Mesenchymal stem cell (in vitro differentiated cells and primary cell): ENCODE measurements at regions not wholly inside any gene's neighbourhood (a gene's known extent, or its start where the extent isn't known, plus 50 kb on each side); places are given as distances from the start of the nearest gene placed in this dataset.
A peak's percentile ranks its signal among the peaks of the same experiment; 100 is the strongest.

ENCODE experiments used
- DNase-seq: peaks from one replicate; pipeline ENCODE4 v3.0.0-alpha.2; 2013
- H2AFZ ChIP-seq: one replicate; pipeline ENCODE4 v1.6.1; 2013; ENCODE audit warnings: low read depth, mild to moderate bottlenecking, control low read depth, inconsistent platforms, low read length, moderate library complexity
- H2AK5ac ChIP-seq: 2 replicates; pipeline ENCODE4 v1.6.1; 2013; ENCODE audit warnings: low read length, moderate library complexity, mild to moderate bottlenecking, inconsistent platforms; ENCODE audit not compliant: severe bottlenecking
- H2BK120ac ChIP-seq: one replicate; pipeline ENCODE4 v1.6.1; 2013; ENCODE audit warnings: low read depth, mild to moderate bottlenecking, inconsistent platforms, low read length, moderate library complexity
- H2BK12ac ChIP-seq, 2 experiments: one replicate each; pipeline ENCODE4 v1.6.1; 2013; ENCODE audit warnings: inconsistent platforms in 2 of 2, low read length in 2 of 2, mild to moderate bottlenecking in 2 of 2, moderate library complexity in 2 of 2, control low read depth in 1 of 2
- H2BK15ac ChIP-seq: one replicate; pipeline ENCODE4 v1.6.1; 2013; ENCODE audit warnings: mild to moderate bottlenecking, low read depth, inconsistent platforms; ENCODE audit not compliant: poor library complexity, severe bottlenecking
- H2BK5ac ChIP-seq: 2 replicates; pipeline ENCODE4 v1.6.1; 2013; ENCODE audit warnings: low read depth, mild to moderate bottlenecking, low read length, control low read depth, inconsistent platforms; ENCODE audit not compliant: poor library complexity, severe bottlenecking
- H3K14ac ChIP-seq, 2 experiments: one replicate each; pipeline ENCODE4 v1.6.1; 2013; ENCODE audit warnings: inconsistent platforms in 2 of 2, low read length in 2 of 2, control low read depth in 1 of 2, mild to moderate bottlenecking in 1 of 2, moderate library complexity in 1 of 2
- H3K18ac ChIP-seq, 2 experiments: one replicate each; pipeline ENCODE4 v1.6.1; 2013; ENCODE audit warnings: inconsistent platforms in 2 of 2, low read length in 2 of 2, control low read depth in 1 of 2, low read depth in 1 of 2, mild to moderate bottlenecking in 1 of 2
- H3K23ac ChIP-seq, 2 experiments: one replicate each; pipeline ENCODE4 v1.6.1; 2013; ENCODE audit warnings: inconsistent platforms in 2 of 2, low read length in 2 of 2, mild to moderate bottlenecking in 2 of 2, moderate library complexity in 2 of 2, control low read depth in 1 of 2
- H3K27ac ChIP-seq: 2 replicates; pipeline ENCODE4 v1.5.1; 2013; ENCODE audit warnings: mild to moderate bottlenecking, moderate library complexity, low read length, control low read depth, inconsistent platforms; ENCODE audit not compliant: poor library complexity, severe bottlenecking
- H3K27me3 ChIP-seq, 2 experiments: 2 replicates each; pipeline versions ENCODE4 v1.6.1 to v1.7.0; 2013; ENCODE audit warnings: low read length in 2 of 2, mild to moderate bottlenecking in 2 of 2, moderate library complexity in 2 of 2, control low read depth in 1 of 2, inconsistent platforms in 1 of 2; ENCODE audit not compliant: control insufficient read depth in 1 of 2, insufficient read depth in 1 of 2
- H3K36me3 ChIP-seq, 2 experiments: 2 replicates each; pipeline versions ENCODE4 v1.6.1 to v1.7.0; 2013; ENCODE audit warnings: low read length in 2 of 2, control low read depth in 1 of 2, inconsistent platforms in 1 of 2, low read depth in 1 of 2, mild to moderate bottlenecking in 1 of 2; ENCODE audit not compliant: insufficient read depth in 2 of 2, control insufficient read depth in 1 of 2
- H3K4ac ChIP-seq, 2 experiments: one replicate each; pipeline ENCODE4 v1.6.1; 2013; ENCODE audit warnings: inconsistent platforms in 2 of 2, low read length in 2 of 2, mild to moderate bottlenecking in 2 of 2, moderate library complexity in 2 of 2, control low read depth in 1 of 2, low read depth in 1 of 2
- H3K4me1 ChIP-seq: 2 replicates; pipeline ENCODE4 v1.6.1; 2013; ENCODE audit warnings: low read depth, low read length, control low read depth; ENCODE audit not compliant: control insufficient read depth, insufficient read depth
- H3K4me2 ChIP-seq: 2 replicates; pipeline ENCODE4 v1.6.1; 2013; ENCODE audit warnings: low read length, mild to moderate bottlenecking, inconsistent platforms; ENCODE audit not compliant: poor library complexity, severe bottlenecking
- H3K4me3 ChIP-seq, 2 experiments: 2 replicates each; pipeline versions ENCODE4 v1.5.1 to v1.7.0; 2013; ENCODE audit warnings: low read length in 2 of 2, mild to moderate bottlenecking in 2 of 2, control low read depth in 1 of 2, low read depth in 1 of 2; ENCODE audit not compliant: insufficient read depth in 1 of 2
- H3K79me1 ChIP-seq: replicated peaks from 2 replicates; pipeline ENCODE4 v1.6.1; 2013; ENCODE audit warnings: mild to moderate bottlenecking, control low read depth, low read length, inconsistent platforms; ENCODE audit not compliant: poor library complexity, severe bottlenecking
- H3K9ac ChIP-seq: 2 replicates; pipeline ENCODE4 v1.7.0; 2013; ENCODE audit warnings: mild to moderate bottlenecking, low read length, moderate library complexity
- H3K9me3 ChIP-seq: 2 replicates; pipeline ENCODE4 v1.7.0; 2013; ENCODE audit warnings: mild to moderate bottlenecking, low read length; ENCODE audit not compliant: control insufficient read depth
- H4K8ac ChIP-seq: one replicate; pipeline ENCODE4 v1.6.1; 2013; ENCODE audit warnings: inconsistent platforms, mild to moderate bottlenecking, low read length, moderate library complexity
- H4K91ac ChIP-seq: one replicate; pipeline ENCODE4 v1.6.1; 2013; ENCODE audit warnings: mild to moderate bottlenecking, low read length, inconsistent platforms
- WGBS: methylation state at CpG from one replicate; pipeline ENCODE4 v1.1.7; 2013; ENCODE audit warnings: mixed read lengths; 5-methylcytosine and 5-hydroxymethylcytosine counted together

GRCh38 chr2:103785432-103785831 lies 1023.6 kb downstream of the TMEM182 start:
- H3K4me1 ChIP-seq, result peaks cover 3% of the 10 kb centered on the region
- H4K8ac ChIP-seq, result no peak overlapping the region
- H2AK5ac ChIP-seq, result no peak overlapping the region
- H3K27ac ChIP-seq, result no peak overlapping the region
- H3K9me3 ChIP-seq, result peaks cover 2% of the 10 kb centered on the region
- WGBS, result no CpG with 5 or more reads among the region's 1 CpG
- H3K4me3 ChIP-seq, result no peak overlapping the region
- no peak overlapping the region for H2AFZ ChIP-seq
- H3K9ac ChIP-seq, result no peak overlapping the region
- no peak overlapping the region for H3K4me2 ChIP-seq
- H2BK5ac ChIP-seq, result no peak overlapping the region
- no peak overlapping the region for H4K91ac ChIP-seq
- no peak overlapping the region for H2BK12ac ChIP-seq
- H3K79me1 ChIP-seq, result no peaks in the 10 kb centered on the region
- H3K18ac ChIP-seq, result no peak overlapping the region
- no peak overlapping the region for H3K14ac ChIP-seq
- no peaks in the 10 kb centered on the region for H3K27me3 ChIP-seq
- H2BK15ac ChIP-seq, result no peak overlapping the region
- no peak overlapping the region for H3K23ac ChIP-seq
- DNase-seq, result no peak
- H3K36me3 ChIP-seq, result no peaks in the 10 kb centered on the region
- H3K4ac ChIP-seq, result no peak overlapping the region
- no peak overlapping the region for H2BK120ac ChIP-seq

DNA sequence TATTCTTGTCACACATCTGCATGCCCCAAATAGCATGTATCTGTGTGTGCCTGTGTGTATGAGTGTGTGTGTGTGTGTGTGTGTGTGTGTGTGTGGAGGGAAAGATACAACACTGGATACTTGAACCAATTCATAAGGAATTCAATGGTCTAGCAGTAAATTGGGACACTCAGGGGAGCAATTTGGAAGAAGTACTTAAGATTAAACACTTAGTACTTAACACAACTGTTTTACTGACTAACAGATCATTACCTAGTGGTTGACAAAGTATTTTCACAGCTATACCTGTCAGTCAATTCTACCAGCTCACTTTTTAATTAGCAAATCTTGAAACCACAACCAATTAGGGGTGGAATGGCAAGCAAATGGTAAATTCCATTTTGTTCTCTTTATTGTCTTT lies 1024.1 kb downstream of the TMEM182 start:
- H2AFZ ChIP-seq, result no peak overlapping the region
- H3K9ac ChIP-seq, result no peak overlapping the region
- H3K27me3 ChIP-seq, result no peaks in the 10 kb centered on the region
- no peak overlapping the region for H3K27ac ChIP-seq
- no peaks in the 10 kb centered on the region for H3K36me3 ChIP-seq
- no peak overlapping the region for H2AK5ac ChIP-seq
- no peak overlapping the region for H3K4me2 ChIP-seq
- no peak for DNase-seq
- no peak overlapping the region for H2BK12ac ChIP-seq
- no peak overlapping the region for H3K14ac ChIP-seq
- H3K4me1 ChIP-seq, result peaks cover 3% of the 10 kb centered on the region
- H3K18ac ChIP-seq, result no peak overlapping the region
- no peaks in the 10 kb centered on the region for H3K79me1 ChIP-seq
- H4K8ac ChIP-seq, result no peak overlapping the region
- no peak overlapping the region for H3K4ac ChIP-seq
- no peak overlapping the region for H3K23ac ChIP-seq
- H2BK15ac ChIP-seq, result no peak overlapping the region
- H2BK120ac ChIP-seq, result no peak overlapping the region
- H3K4me3 ChIP-seq, result no peak overlapping the region
- H2BK5ac ChIP-seq, result no peak overlapping the region
- H3K9me3 ChIP-seq, result peaks cover 2% of the 10 kb centered on the region
- no peak overlapping the region for H4K91ac ChIP-seq

GRCh38 chr2:103788389-103788788 lies 1026.6 kb downstream of the TMEM182 start:
- Histone ChIP-seq H3K27me3 (no peaks in the 10 kb centered on the region), H3K4me2 (no peak overlapping the region), H3K4ac (no peak overlapping the region), H3K18ac (no peak overlapping the region), H3K4me3 (no peak overlapping the region), H3K9me3 (no peaks in the 10 kb centered on the region), H3K14ac (no peak overlapping the region), H2BK15ac (no peak overlapping the region), H3K9ac (no peak overlapping the region), H3K27ac (no peak overlapping the region), H4K91ac (no peak overlapping the region), H2AK5ac (no peak overlapping the region), H3K36me3 (no peaks in the 10 kb centered on the region), H2AFZ (no peak overlapping the region), H2BK5ac (no peak overlapping the region), H2BK12ac (no peak overlapping the region), H3K4me1 (peaks cover 3% of the 10 kb centered on the region), H2BK120ac (no peak overlapping the region), H3K79me1 (no peaks in the 10 kb centered on the region), H3K23ac (no peak overlapping the region), H4K8ac (no peak overlapping the region)
- WGBS, result 46% methylated on average over 6 of the region's 6 CpGs
- DNase-seq, result no peak

DNA sequence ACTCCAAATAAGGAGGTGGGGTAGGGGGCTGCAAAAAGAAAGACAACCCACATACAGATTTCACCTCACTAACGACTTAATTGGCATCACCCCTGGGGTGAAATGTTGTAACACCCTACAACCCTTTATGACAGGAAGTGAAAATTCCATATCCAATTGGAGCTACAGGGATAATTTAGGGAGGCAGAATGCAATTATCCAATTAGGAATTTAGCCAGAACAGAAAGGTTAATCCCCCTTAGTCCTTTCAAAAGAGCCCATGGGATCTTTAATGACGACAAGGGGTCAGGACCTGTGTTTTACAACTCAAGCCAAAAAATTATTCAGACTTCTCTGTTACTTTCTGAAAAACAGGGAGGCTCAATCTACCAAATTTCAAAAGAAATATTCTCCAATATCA lies 1027.1 kb downstream of the TMEM182 start:
- Histone ChIP-seq H4K8ac (no peak overlapping the region), H3K9ac (no peak overlapping the region), H3K27ac (peak overlapping the region; percentile 69), H3K27me3 (no peaks in the 10 kb centered on the region), H3K4me1 (peaks cover 3% of the 10 kb centered on the region), H2BK5ac (no peak overlapping the region), H2BK12ac (no peak overlapping the region), H3K4me3 (no peak overlapping the region), H3K18ac (no peak overlapping the region), H3K36me3 (no peaks in the 10 kb centered on the region), H3K4ac (no peak overlapping the region), H3K23ac (no peak overlapping the region), H3K4me2 (no peak overlapping the region), H3K14ac (no peak overlapping the region), H3K9me3 (no peaks in the 10 kb centered on the region), H3K79me1 (no peaks in the 10 kb centered on the region), H4K91ac (no peak overlapping the region), H2AK5ac (no peak overlapping the region), H2AFZ (no peak overlapping the region), H2BK15ac (no peak overlapping the region), H2BK120ac (no peak overlapping the region)
- no peak for DNase-seq
- WGBS, result 6% methylated on average over 1 of the region's 2 CpGs
